ENCODE measurements at regions not wholly inside any gene's neighbourhood (a gene's known extent, or its start where the extent isn't known, plus 50 kb on each side); places are given as distances from the start of the nearest gene placed in this dataset.

- TF ChIP-seq EP300 (IDR thresholded peaks at IDR 0.05; ENCODE audit: low read depth) (no peak), POLR2A (IDR thresholded peaks at IDR 0.05) (no peak), CTCF (IDR thresholded peaks at IDR 0.05) (peak; percentile 26 to 91 (median 42))
Observed at GRCh38 chr3:194928831-194929577, 243.3 kb downstream of the FAM43A start.

All from transverse colon (tissue), 3 donors.